ENCODE measurements at regions not wholly inside any gene's neighbourhood (a gene's known extent, or its start where the extent isn't known, plus 50 kb on each side); places are given as distances from the start of the nearest gene placed in this dataset.

DNA sequence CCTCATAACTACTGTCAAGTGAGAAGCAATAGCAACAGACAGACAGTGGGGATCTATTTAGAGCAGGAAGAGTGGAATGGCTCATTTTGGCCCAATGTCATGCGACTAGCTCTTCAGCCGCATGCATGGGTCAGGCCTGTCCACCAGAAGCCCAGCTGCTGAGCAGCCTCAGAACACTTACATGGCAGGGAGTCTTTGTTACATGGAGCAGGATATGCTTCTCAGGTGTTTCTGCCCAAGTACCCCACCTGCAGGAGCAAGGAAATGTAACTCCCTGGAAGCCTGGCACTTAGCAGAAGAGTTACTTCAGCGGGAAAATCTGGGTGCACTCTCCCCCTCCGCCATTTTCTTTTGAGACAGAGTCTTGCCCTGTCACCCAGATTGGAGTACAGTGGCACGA, 73.5 kb upstream of the ARHGAP5 start:
- H3K4me3 ChIP-seq (ENCODE audit: low read depth, poor library complexity, severe bottlenecking), result no peak overlapping the region
- intact Hi-C loops (cut with DNase I; ENCODE audit: low total_unique reads), result no loop called here
- DNase-seq (ENCODE audit: low spot score in 2 of 2), result no peak
- 89 to 96% methylated on average over 5 of the region's 5 CpGs for WGBS, 2 donors
- TF ChIP-seq, protein P1, sequence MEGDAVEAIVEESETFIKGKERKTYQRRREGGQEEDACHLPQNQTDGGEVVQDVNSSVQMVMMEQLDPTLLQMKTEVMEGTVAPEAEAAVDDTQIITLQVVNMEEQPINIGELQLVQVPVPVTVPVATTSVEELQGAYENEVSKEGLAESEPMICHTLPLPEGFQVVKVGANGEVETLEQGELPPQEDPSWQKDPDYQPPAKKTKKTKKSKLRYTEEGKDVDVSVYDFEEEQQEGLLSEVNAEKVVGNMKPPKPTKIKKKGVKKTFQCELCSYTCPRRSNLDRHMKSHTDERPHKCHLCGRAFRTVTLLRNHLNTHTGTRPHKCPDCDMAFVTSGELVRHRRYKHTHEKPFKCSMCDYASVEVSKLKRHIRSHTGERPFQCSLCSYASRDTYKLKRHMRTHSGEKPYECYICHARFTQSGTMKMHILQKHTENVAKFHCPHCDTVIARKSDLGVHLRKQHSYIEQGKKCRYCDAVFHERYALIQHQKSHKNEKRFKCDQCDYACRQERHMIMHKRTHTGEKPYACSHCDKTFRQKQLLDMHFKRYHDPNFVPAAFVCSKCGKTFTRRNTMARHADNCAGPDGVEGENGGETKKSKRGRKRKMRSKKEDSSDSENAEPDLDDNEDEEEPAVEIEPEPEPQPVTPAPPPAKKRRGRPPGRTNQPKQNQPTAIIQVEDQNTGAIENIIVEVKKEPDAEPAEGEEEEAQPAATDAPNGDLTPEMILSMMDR (IDR thresholded peaks at IDR 0.05), result no peak
- TF ChIP-seq POLR2A (IDR thresholded peaks at IDR 0.05), result no peak

DNA sequence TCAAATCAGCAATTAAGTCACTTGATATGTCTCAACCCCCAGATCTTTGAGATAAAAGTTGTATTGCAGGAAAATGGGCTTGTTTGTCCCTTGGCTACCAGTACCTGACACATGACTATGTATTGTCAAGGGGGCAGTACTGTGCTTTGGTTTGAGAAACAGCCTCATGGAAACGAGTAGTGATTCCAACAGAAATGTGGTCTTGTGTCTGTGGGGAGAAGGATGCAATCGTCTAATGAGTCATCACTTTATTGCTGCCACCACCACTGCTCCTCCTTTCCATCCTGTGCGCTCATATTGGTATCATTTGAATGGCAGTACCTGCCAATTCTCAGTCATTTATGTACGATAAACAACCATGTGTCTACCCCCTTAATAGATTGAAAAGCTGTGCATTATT, 72.8 kb upstream of the ARHGAP5 start:
- TF ChIP-seq POLR2A (IDR thresholded peaks at IDR 0.05), result no peak
- TF ChIP-seq, protein P1 (IDR thresholded peaks at IDR 0.05), result no peak
- no peak for DNase-seq (ENCODE audit: low spot score in 2 of 2)
- H3K4me3 ChIP-seq (ENCODE audit: low read depth, poor library complexity, severe bottlenecking), result no peak overlapping the region
- WGBS, 2 donors, result 63 to 70% methylated on average over 4 of the region's 4 CpGs
- intact Hi-C loops (cut with DNase I; ENCODE audit: low total_unique reads), result no loop called here

DNA sequence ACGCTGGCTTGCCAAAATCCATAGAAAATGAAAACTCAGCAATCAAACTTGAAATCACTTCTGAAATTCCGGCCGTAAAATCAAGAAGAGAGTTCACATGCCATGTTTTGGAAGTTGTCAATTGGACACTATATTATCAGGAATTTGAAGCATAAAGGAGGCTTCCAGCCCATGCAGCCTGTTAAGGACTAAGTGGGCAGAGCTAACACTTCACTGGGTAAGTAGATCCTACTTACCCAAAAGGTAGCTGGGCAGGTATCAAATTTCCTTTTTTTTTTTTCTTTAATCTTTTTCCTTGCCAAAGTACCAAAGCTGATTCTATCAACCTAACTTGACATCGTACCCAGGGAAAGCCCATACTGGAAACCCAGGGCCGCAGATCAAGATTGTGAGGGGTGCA, 71.5 kb upstream of the ARHGAP5 start:
- H3K4me3 ChIP-seq (ENCODE audit: low read depth, poor library complexity, severe bottlenecking), result no peak overlapping the region
- intact Hi-C loops (cut with DNase I; ENCODE audit: low total_unique reads), result no loop called here
- DNase-seq (ENCODE audit: low spot score in 2 of 2), result no peak
- TF ChIP-seq, protein P1 (IDR thresholded peaks at IDR 0.05), result no peak
- TF ChIP-seq POLR2A (IDR thresholded peaks at IDR 0.05), result no peak
- WGBS, 2 donors, result 81 to 83% methylated on average over 5 of the region's 5 CpGs

GRCh38 chr14:32006263-32007110, 70.6 kb upstream of the ARHGAP5 start:
- WGBS, 2 donors, result 80 to 81% methylated on average over 14 of the region's 14 CpGs
- DNase-seq (ENCODE audit: low spot score in 2 of 2), result no peak
- TF ChIP-seq POLR2A (IDR thresholded peaks at IDR 0.05), result no peak
- TF ChIP-seq, protein P1 (IDR thresholded peaks at IDR 0.05), result no peak
- H3K4me3 ChIP-seq (ENCODE audit: low read depth, poor library complexity, severe bottlenecking), result no peak overlapping the region
- intact Hi-C loops (cut with DNase I; ENCODE audit: low total_unique reads), result no loop called here

- TF ChIP-seq, protein P1 (IDR thresholded peaks at IDR 0.05), result no peak
- no peak for TF ChIP-seq POLR2A (IDR thresholded peaks at IDR 0.05)
- WGBS, 2 donors, result 63 to 67% methylated on average over 2 of the region's 2 CpGs
- intact Hi-C loops (cut with DNase I; ENCODE audit: low total_unique reads), result no loop called here
- no peak overlapping the region for H3K4me3 ChIP-seq (ENCODE audit: low read depth, poor library complexity, severe bottlenecking)
- DNase-seq (ENCODE audit: low spot score in 2 of 2), result no peak
These were observed 69.2 kb upstream of the ARHGAP5 start for GRCh38 chr14:32007755-32008362.
